OCI-LY3 (cell line): ENCODE measurements at regions not wholly inside any gene's neighbourhood (a gene's known extent, or its start where the extent isn't known, plus 50 kb on each side); places are given as distances from the start of the nearest gene placed in this dataset.

ENCODE experiments used
- H2AFZ ChIP-seq: fragments of 200-600, 300-600 bp; shearing (Covaris generic); 2 replicates; pipeline ENCODE4 v1.6.0; 2014; ENCODE audit warnings: antibody characterized with exemption, low read depth, low read length
- H3K27ac ChIP-seq: fragments of 200-600, 300-600 bp; sonication (generic); 2 replicates; pipeline ENCODE4 v1.5.1; 2014; ENCODE audit warnings: mild to moderate bottlenecking, low read length, moderate library complexity, mixed read lengths
- H3K27me3 ChIP-seq: fragments of 200-600, 300-600 bp; sonication (generic); 2 replicates; pipeline ENCODE4 v1.6.1; 2014; ENCODE audit warnings: low read depth, low read length, mixed read lengths
- H3K36me3 ChIP-seq: fragments of 200-600, 300-600 bp; sonication (generic); replicated peaks from 2 replicates; pipeline ENCODE3; 2014; ENCODE audit warnings: low read depth, low read length, mixed read lengths
- H3K4me1 ChIP-seq: fragments of 300-600, 200-600 bp; sonication (generic); 2 replicates; pipeline ENCODE4 v1.6.1; 2014; ENCODE audit warnings: low read length, mixed read lengths
- H3K4me2 ChIP-seq: fragments of 200-600, 300-600 bp; sonication (generic); 2 replicates; pipeline ENCODE4 v1.6.1; 2014; ENCODE audit warnings: low read length, mixed read lengths
- H3K4me3 ChIP-seq: fragments of 300-600, 200-600 bp; sonication (generic); 2 replicates; pipeline ENCODE4 v1.5.1; 2014; ENCODE audit warnings: antibody characterized with exemption, mild to moderate bottlenecking, low read length, moderate library complexity
- H3K79me2 ChIP-seq: fragments of 300-600, 200-600 bp; shearing (Covaris generic); 2 replicates; pipeline ENCODE4 v1.6.1; 2014; ENCODE audit warnings: mild to moderate bottlenecking, low read length, mixed read lengths
- H3K9ac ChIP-seq: fragments of 300-600, 200-600 bp; shearing (Covaris generic); 2 replicates; pipeline ENCODE4 v1.6.0; 2014; ENCODE audit warnings: mild to moderate bottlenecking, low read length, moderate library complexity
- H3K9me3 ChIP-seq: fragments of 200-600, 300-600 bp; shearing (Covaris generic); 2 replicates; pipeline ENCODE4 v1.6.1; 2014; ENCODE audit warnings: low read length, mixed read lengths; ENCODE audit not compliant: insufficient read depth
- H4K20me1 ChIP-seq: fragments of 200-600, 300-600 bp; sonication (generic); 2 replicates; pipeline ENCODE4 v1.6.1; 2016; ENCODE audit warnings: low read length, mixed read lengths; ENCODE audit not compliant: insufficient read depth
- EZH2phosphoT487 ChIP-seq: fragments of 200-600 bp; shearing (Covaris generic); IDR thresholded peaks from 2 replicates; pipeline ENCODE4 v1.6.1; 2018; ENCODE audit warnings: antibody characterized with exemption, mixed run types, low read depth
- TF ChIP-seq, protein P1 (sequence below): fragments of 200-600, 300-600 bp; sonication (generic); IDR thresholded peaks from 2 replicates; pipeline ENCODE4 v1.5.1; 2014; ENCODE audit warnings: antibody characterized with exemption, low read length, low read depth

DNA sequence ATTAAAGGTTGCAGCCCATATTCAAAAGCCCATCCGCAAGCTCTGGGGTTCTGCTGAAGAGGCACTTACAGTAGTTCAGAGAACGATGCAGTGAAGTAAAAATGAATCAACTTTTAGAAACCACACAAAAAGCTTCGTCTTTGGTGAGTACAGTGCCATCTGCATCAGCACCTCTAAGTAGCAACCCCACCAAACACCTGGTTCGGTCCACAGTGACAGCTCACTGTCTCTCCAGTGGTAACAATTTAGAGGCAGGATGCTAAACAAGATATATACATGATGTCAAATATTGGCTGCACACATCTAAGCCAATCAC, 275.4 kb upstream of the TCF4 start:
- Histone ChIP-seq H3K9me3 (no peaks in the 10 kb centered on the region), H3K4me2 (no peak overlapping the region), H3K9ac (no peak overlapping the region), H3K36me3 (no peaks in the 10 kb centered on the region), H3K4me1 (peaks cover 14% of the 10 kb centered on the region), H2AFZ (no peak overlapping the region), H3K27ac (no peak overlapping the region), H3K79me2 (no peaks in the 10 kb centered on the region), H4K20me1 (no peaks in the 10 kb centered on the region), H3K4me3 (no peak overlapping the region), H3K27me3 (peaks cover 13% of the 10 kb centered on the region)
- no peak for TF ChIP-seq EZH2phosphoT487
- TF ChIP-seq, protein P1, sequence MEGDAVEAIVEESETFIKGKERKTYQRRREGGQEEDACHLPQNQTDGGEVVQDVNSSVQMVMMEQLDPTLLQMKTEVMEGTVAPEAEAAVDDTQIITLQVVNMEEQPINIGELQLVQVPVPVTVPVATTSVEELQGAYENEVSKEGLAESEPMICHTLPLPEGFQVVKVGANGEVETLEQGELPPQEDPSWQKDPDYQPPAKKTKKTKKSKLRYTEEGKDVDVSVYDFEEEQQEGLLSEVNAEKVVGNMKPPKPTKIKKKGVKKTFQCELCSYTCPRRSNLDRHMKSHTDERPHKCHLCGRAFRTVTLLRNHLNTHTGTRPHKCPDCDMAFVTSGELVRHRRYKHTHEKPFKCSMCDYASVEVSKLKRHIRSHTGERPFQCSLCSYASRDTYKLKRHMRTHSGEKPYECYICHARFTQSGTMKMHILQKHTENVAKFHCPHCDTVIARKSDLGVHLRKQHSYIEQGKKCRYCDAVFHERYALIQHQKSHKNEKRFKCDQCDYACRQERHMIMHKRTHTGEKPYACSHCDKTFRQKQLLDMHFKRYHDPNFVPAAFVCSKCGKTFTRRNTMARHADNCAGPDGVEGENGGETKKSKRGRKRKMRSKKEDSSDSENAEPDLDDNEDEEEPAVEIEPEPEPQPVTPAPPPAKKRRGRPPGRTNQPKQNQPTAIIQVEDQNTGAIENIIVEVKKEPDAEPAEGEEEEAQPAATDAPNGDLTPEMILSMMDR, result no peak

DNA sequence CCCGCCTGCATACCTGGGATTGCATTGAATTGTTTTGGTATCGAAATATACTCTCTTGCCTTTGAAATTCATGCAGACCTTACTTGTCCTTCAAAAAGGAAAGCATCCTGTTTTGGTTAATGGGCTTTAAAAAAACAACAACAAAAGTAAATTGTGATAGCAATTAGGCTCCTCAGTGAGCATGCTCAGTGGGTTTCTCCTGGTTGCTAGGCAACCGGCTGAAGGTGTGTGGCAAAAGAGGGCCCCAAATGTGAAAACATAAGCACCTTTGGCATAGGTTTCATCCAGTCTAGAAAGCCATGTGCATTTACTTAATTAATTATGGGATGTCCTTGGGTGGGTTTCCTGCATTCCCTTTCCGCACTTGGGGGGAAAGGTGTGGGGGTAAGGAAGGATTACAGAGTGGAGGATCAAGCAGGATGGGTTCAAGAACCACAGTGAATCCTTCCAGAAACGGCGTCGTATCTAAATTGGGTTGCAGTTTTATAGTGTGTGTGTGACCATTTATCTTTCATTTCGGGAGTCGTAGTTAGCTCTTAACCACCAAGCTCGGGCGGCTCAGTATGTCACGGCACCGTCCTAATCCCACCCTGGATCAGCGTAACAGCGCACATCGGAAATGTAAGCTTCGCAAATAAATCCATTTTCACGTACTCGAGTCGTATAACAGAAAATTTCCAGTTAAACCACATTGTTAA, 274.9 kb upstream of the TCF4 start:
- Histone ChIP-seq H3K4me3 (no peak overlapping the region), H3K9ac (no peak overlapping the region), H4K20me1 (no peaks in the 10 kb centered on the region), H3K4me1 (peaks cover 16% of the 10 kb centered on the region), H3K9me3 (no peaks in the 10 kb centered on the region), H3K36me3 (no peaks in the 10 kb centered on the region), H3K79me2 (no peaks in the 10 kb centered on the region), H3K4me2 (no peak overlapping the region), H3K27ac (no peak overlapping the region), H2AFZ (no peak overlapping the region), H3K27me3 (peaks cover 13% of the 10 kb centered on the region)
- TF ChIP-seq EZH2phosphoT487, result no peak
- TF ChIP-seq, protein P1, result no peak

DNA sequence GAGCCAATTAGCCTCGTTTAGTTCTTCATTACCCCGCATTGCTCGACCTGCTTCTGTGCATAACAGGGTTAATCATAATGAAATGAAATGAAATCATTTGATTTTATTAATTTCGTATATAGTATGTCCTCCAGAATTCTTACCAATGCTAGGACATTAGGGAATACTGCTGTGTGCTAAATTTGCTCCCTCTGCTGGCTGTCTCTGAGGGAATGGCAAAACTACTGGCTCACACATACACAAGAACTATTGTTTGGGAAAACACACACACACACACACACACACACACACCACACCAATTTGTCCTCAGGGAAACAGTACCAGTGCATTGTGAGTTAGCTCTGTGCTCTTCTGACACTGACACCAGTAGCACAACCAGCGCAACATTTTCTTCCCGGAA, 273.3 kb upstream of the TCF4 start:
- H3K36me3 ChIP-seq, result no peaks in the 10 kb centered on the region
- no peaks in the 10 kb centered on the region for H3K9me3 ChIP-seq
- H3K27ac ChIP-seq, result no peak overlapping the region
- peaks cover 16% of the 10 kb centered on the region for H3K4me1 ChIP-seq
- H3K4me2 ChIP-seq, result peak overlapping the region; percentile 13
- H3K27me3 ChIP-seq, result peaks cover 13% of the 10 kb centered on the region
- TF ChIP-seq, protein P1, result peak; percentile 78
- TF ChIP-seq EZH2phosphoT487, result no peak
- no peak overlapping the region for H2AFZ ChIP-seq
- no peak overlapping the region for H3K9ac ChIP-seq
- no peaks in the 10 kb centered on the region for H4K20me1 ChIP-seq
- no peaks in the 10 kb centered on the region for H3K79me2 ChIP-seq
- no peak overlapping the region for H3K4me3 ChIP-seq

DNA sequence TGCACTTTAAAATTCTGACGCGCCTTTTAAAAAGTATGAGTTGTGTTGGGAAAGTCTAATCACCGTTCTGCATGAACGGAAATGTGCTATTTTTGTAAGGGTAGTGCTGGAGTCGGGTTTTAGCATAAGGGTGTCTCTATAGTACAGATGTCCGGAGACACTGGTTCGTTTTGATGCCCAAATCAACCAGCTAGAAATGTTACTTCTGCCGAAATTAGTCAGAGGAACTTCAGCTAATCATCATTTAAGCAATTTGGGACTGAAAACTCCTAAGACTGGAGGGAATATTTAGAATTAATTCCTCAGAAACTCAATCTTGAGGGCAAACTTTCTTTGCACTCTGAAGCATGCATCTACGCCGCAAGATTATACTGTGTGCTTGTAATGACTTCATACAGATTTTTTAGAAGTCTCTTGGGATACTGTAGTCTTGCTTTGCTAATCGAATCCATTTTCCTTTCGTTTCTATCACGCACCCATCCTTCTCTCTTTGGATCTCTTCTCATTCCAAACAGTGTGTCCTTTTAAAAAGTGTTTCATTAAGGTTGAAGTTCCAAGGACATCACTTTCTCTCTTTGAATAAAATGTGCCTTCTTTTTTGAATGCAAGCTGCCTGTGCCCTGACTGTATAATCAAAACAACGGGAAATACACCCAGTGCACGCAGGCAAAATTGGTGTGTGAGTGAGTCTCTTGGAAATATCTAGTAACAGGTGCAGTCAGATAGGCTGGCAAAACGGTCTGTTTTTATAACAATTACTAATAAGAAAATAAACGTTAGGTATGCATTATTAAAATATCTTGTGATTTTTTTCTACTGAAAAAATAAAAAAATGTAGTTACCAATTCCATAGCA, 270.9 kb upstream of the TCF4 start:
- TF ChIP-seq, protein P1, result no peak
- no peak for TF ChIP-seq EZH2phosphoT487
- Histone ChIP-seq H3K4me1 (peaks cover 29% of the 10 kb centered on the region), H3K36me3 (no peaks in the 10 kb centered on the region), H3K27me3 (peaks cover 13% of the 10 kb centered on the region), H3K4me3 (peak overlapping the region; percentile 77), H3K79me2 (no peaks in the 10 kb centered on the region), H2AFZ (peak overlapping the region; percentile 93), H3K9me3 (no peaks in the 10 kb centered on the region), H4K20me1 (no peaks in the 10 kb centered on the region), H3K9ac (peak overlapping the region; percentile 61), H3K4me2 (peak overlapping the region; percentile 85), H3K27ac (no peak overlapping the region)
